ENCODE measurements at regions not wholly inside any gene's neighbourhood (a gene's known extent, or its start where the extent isn't known, plus 50 kb on each side); places are given as distances from the start of the nearest gene placed in this dataset.

DNA sequence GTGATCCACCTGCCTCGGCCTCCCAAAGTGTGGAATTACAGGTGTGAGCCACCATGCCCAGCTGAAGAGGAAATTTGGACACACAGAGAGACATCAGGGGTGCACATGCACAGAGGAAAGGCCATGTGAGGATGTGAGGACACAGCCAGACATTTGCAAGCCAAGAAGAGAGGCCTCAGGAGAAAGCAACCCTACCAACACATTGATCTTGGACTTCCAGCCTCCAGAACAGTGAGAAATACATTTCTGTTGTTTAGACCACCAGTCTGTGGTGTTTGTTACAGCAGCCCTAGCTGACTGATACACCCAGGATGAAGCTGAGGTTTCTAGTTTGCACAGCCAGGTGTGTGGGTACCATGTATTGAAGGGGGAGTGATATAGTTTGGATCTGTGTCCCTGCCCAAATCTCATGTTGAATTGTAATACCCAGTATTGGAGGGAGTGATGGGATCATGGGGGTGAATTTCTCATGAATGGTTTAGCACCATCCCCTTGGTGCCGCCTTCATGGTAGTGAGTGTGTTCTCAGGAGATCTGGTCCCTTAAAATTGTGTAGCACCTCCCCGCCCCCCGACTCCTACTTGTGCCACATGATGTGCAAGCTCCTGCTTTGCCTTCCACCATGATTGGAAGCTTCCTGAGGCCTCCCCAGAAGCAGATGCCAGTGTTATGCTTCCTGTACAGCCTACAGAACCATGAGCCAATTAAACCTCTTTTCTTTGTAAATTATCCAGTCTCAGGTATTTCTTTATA, 64.7 kb upstream of the DUSP5 start:
- DNase-seq (ENCODE audit: low read depth) = no peak

DNA sequence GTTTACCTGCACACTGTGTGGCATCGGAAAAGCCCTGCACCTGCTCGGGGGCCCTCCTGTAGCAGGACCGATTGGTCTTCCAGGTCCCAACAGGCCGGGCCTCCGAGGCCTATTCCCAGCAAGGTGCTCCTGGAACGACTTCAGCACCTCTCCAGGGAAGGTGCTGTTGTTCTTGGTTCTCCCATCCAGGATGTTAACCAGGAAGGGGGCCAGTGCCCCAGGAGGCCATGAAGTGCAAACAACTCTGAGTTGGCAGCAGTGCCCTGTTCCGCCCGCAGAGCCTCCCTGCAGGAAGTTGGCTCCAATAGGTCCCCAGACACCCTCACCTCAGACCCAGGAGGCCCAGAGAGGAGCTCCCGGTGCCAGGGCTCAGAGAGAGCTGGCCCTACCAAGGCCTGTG, 64.0 kb upstream of the DUSP5 start:
- DNase-seq (ENCODE audit: low read depth) = no peak

- DNase-seq (ENCODE audit: low read depth) = no peak
Observed at GRCh38 chr10:110434489-110435096, 63.1 kb upstream of the DUSP5 start.

DNA sequence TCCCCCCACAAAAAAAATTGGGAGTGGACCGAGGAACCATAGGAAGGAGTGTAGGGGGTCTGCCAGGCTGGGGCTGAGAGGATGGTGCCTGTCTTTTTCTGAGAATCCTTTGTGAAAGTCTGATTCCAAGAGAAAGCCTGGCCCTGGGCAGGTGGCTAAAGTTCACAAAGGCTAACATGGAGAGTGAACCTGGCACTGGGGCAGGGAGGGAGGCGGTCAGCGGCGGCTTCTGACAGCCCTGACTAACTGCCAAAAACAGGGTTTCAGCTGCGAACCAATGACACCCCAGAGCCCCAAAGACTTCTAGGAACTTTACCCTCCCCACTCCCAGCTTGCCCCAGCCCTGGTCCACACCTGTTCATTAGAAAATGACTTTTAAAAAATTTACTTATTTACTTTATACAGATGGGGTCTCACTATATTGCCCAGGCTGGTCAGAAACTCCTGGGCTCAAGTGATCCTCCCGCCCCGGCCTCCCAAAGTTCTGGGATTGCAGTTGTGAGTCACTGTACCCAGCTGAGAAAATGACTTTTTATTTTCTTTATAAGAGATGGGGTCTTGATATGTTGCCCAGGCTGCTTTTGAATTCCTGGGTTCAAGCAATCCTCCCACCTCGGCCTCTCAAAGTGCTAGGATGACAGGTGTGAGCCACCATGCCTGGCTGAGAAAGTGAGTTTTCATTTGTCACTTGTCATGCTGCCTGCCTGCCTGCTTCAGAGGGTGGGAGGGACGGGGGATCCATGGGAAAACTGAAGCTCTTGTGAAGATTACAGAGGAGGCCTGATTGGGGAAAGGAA, 61.0 kb upstream of the DUSP5 start:
- DNase-seq (ENCODE audit: low read depth) = no peak

GRCh38 chr10:110437351-110437605, 60.4 kb upstream of the DUSP5 start:
- no peak for DNase-seq (ENCODE audit: low read depth)

DNA sequence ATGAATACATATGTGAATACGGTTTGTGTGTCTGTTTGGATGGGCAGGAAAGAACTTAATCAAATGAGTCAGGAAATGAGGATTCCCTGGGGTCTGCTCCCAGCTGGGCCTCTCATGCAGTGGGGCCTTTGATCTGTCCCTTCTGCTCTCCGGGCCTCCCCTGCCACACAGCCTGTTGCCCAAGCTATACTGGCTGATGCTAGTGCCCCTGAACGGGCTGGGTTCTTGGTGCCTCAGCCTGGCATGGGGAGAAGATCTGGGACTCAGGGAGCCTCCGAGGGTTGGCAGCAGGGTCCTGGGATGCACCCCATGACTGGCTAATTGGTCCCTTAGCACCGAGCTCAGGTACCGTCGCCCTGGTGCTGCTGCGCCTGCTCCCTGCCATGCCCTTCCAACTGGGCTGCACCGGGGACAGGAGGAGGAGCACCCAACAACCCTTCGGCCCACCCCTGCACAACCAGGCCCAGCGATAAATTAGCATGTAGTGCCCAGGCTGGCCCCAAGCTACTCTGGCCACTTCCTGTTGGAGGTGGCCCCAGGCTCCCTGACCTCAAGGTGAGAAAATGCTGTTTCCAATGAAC, 59.9 kb upstream of the DUSP5 start:
- DNase-seq (ENCODE audit: low read depth) = no peak

- DNase-seq (ENCODE audit: low read depth) = no peak
Observed at GRCh38 chr10:110442746-110443145, 55.0 kb upstream of the DUSP5 start.

GRCh38 chr10:110443239-110444003, 54.3 kb upstream of the DUSP5 start:
- no peak for DNase-seq (ENCODE audit: low read depth)

- no peak for DNase-seq (ENCODE audit: low read depth)
Observed at GRCh38 chr10:110444004-110444337, 53.7 kb upstream of the DUSP5 start.

GRCh38 chr10:110445871-110446270, 51.8 kb upstream of the DUSP5 start:
- no peak for DNase-seq (ENCODE audit: low read depth)

GRCh38 chr10:110446277-110446676, 51.4 kb upstream of the DUSP5 start:
- no peak for DNase-seq (ENCODE audit: low read depth)

- peak; percentile 95 for DNase-seq (ENCODE audit: low read depth)
Observed at GRCh38 chr10:110446954-110447608, 50.6 kb upstream of the DUSP5 start.

DNA sequence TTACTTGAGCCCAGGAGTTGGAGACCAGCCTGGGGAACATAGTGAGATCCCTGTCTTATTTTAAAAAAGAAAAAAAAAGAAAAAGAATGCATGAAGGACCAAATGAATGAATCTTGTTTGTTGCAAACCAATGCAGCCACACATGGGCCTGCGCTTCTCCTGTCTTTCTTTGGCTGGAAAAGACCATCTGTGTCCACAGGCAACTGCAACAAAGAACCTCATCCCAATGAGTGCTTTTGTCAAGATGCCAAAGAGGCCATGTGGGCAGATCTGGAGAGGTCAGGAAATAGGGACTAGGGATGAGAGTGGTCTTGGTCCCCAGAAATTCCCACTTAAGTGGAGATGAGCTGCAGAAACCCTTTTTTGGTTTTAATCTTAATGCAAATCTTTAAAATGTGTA, 49.8 kb upstream of the DUSP5 start:
- peak; percentile 27 for DNase-seq (ENCODE audit: low read depth)

All from HT1080 (cell line).